ENCODE measurements at regions not wholly inside any gene's neighbourhood (a gene's known extent, or its start where the extent isn't known, plus 50 kb on each side); places are given as distances from the start of the nearest gene placed in this dataset.

DNA sequence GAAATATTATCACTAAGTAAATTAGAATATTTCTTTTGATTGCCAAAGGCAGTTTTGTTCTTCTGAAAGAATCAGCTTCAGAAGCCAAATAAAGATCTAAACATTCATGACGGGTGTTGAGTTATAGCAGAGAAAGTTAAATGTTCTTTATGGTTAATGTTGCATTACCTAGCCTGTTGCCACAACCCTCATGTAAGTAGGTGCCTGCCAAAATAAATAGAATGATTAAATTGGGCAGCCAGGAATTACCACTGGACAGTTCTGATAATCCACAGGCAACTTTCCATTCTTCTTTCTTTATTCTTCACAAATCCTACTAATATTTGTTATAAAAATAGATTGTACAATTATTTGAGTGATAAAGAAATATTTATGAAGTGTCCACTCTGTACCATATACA lies 217.9 kb upstream of the NRIP1 start:
- H3K4me1 ChIP-seq (ENCODE audit: control insufficient read depth in 2 of 3, insufficient read depth in 2 of 3, low read depth in 1 of 3, low read length in 3 of 3): no peaks in the 10 kb centered on the region
- intact Hi-C loops (cut with DNase I): no loop called here
- no peaks in the 10 kb centered on the region for H3K27me3 ChIP-seq (ENCODE audit: control insufficient read depth, insufficient read depth, low read length)
- no peak overlapping the region for H3K9ac ChIP-seq (ENCODE audit: low read length in 3 of 3)
- H3K9me3 ChIP-seq (ENCODE audit: control insufficient read depth in 2 of 3, insufficient read depth in 1 of 3, low read length in 3 of 3): no peaks in the 10 kb centered on the region
- TF ChIP-seq, protein P1, sequence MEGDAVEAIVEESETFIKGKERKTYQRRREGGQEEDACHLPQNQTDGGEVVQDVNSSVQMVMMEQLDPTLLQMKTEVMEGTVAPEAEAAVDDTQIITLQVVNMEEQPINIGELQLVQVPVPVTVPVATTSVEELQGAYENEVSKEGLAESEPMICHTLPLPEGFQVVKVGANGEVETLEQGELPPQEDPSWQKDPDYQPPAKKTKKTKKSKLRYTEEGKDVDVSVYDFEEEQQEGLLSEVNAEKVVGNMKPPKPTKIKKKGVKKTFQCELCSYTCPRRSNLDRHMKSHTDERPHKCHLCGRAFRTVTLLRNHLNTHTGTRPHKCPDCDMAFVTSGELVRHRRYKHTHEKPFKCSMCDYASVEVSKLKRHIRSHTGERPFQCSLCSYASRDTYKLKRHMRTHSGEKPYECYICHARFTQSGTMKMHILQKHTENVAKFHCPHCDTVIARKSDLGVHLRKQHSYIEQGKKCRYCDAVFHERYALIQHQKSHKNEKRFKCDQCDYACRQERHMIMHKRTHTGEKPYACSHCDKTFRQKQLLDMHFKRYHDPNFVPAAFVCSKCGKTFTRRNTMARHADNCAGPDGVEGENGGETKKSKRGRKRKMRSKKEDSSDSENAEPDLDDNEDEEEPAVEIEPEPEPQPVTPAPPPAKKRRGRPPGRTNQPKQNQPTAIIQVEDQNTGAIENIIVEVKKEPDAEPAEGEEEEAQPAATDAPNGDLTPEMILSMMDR (IDR thresholded peaks at IDR 0.05; ENCODE audit: borderline replicate concordance, extremely low read depth, insufficient read depth): no peak
- H3K27ac ChIP-seq (ENCODE audit: low read depth in 2 of 2, low read length in 2 of 2): no peak overlapping the region
- FAIRE-seq (no peak), DNase-seq (peak in 2 of 5 donors; percentile 59 to 62)
- no peak overlapping the region for H3K4me3 ChIP-seq (ENCODE audit: low read length in 3 of 3)
- H3K36me3 ChIP-seq (ENCODE audit: control insufficient read depth in 2 of 3, insufficient read depth in 3 of 3, low read length in 3 of 3): no peaks in the 10 kb centered on the region

DNA sequence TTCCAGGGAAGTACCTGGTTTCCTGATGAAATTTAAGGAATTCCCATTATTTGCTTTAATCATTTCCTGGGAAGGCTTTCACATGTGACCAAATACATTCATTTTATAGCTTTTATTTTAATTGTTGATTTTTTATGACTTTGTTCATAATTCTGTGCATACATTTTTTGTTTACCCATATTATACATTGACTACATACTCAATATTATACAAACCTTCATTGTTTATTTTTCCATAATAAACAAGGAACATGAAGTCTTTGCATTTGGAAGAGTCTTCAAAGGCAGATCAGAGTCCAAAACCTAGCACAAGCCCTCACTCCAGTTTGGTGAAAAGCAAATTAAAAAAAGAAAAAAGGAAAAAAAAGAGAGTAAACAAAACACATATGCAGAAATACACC lies 218.3 kb upstream of the NRIP1 start:
- H3K27ac ChIP-seq (ENCODE audit: low read depth in 2 of 2, low read length in 2 of 2): no peak overlapping the region
- DNase-seq (no peak), FAIRE-seq (no peak)
- H3K27me3 ChIP-seq (ENCODE audit: control insufficient read depth, insufficient read depth, low read length): no peaks in the 10 kb centered on the region
- no peak overlapping the region for H3K4me3 ChIP-seq (ENCODE audit: low read length in 3 of 3)
- intact Hi-C loops (cut with DNase I): no loop called here
- no peak overlapping the region for H3K9ac ChIP-seq (ENCODE audit: low read length in 3 of 3)
- H3K9me3 ChIP-seq (ENCODE audit: control insufficient read depth in 2 of 3, insufficient read depth in 1 of 3, low read length in 3 of 3): no peaks in the 10 kb centered on the region
- no peaks in the 10 kb centered on the region for H3K4me1 ChIP-seq (ENCODE audit: control insufficient read depth in 2 of 3, insufficient read depth in 2 of 3, low read depth in 1 of 3, low read length in 3 of 3)
- no peaks in the 10 kb centered on the region for H3K36me3 ChIP-seq (ENCODE audit: control insufficient read depth in 2 of 3, insufficient read depth in 3 of 3, low read length in 3 of 3)
- TF ChIP-seq, protein P1 (IDR thresholded peaks at IDR 0.05; ENCODE audit: borderline replicate concordance, extremely low read depth, insufficient read depth): no peak

DNA sequence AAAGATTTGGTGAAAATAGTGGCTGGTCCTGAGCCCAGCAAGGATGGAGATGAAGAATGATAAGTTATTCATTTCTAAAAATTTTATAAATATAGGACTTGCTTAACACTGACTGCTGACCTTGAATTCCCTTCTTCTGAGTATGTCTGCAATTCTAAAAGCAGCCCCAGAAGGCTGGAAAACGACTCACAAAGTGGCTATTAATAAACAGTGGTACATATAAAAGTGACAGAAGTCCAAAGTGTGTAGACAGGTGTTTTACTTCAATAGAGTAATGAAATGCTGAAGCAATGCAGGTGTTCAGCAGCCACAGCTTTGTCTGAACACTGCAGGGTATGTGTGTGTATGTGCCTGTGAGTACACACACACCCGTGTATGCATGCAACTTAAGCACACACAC lies 219.0 kb upstream of the NRIP1 start:
- no peak overlapping the region for H3K27ac ChIP-seq (ENCODE audit: low read depth in 2 of 2, low read length in 2 of 2)
- no peaks in the 10 kb centered on the region for H3K27me3 ChIP-seq (ENCODE audit: control insufficient read depth, insufficient read depth, low read length)
- intact Hi-C loops (cut with DNase I): no loop called here
- no peak overlapping the region for H3K4me3 ChIP-seq (ENCODE audit: low read length in 3 of 3)
- FAIRE-seq (no peak), DNase-seq (peak in 1 of 5 donors; percentile 26)
- TF ChIP-seq, protein P1 (IDR thresholded peaks at IDR 0.05; ENCODE audit: borderline replicate concordance, extremely low read depth, insufficient read depth): no peak
- no peaks in the 10 kb centered on the region for H3K4me1 ChIP-seq (ENCODE audit: control insufficient read depth in 2 of 3, insufficient read depth in 2 of 3, low read depth in 1 of 3, low read length in 3 of 3)
- no peaks in the 10 kb centered on the region for H3K9me3 ChIP-seq (ENCODE audit: control insufficient read depth in 2 of 3, insufficient read depth in 1 of 3, low read length in 3 of 3)
- no peaks in the 10 kb centered on the region for H3K36me3 ChIP-seq (ENCODE audit: control insufficient read depth in 2 of 3, insufficient read depth in 3 of 3, low read length in 3 of 3)
- H3K9ac ChIP-seq (ENCODE audit: low read length in 3 of 3): no peak overlapping the region

DNA sequence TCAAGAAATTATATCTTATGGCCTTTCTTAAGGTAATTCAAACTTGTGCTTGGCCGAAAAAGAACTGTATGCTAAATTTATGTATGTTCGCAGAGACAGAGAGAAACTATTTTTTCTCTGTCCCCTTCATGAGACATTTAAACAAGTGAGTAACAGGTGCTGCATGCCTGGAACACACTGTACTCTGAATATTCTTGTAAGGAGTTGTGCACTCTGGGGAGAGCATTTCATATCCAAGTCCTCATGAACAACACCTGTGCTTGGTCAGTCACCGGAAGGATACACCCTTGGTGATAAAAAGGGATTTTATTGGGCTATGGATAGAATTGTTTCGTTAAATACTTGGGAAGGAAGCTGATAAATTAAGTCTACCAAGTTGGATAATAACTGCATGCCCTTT lies 220.8 kb upstream of the NRIP1 start:
- intact Hi-C loops (cut with DNase I): no loop called here
- TF ChIP-seq, protein P1 (IDR thresholded peaks at IDR 0.05; ENCODE audit: borderline replicate concordance, extremely low read depth, insufficient read depth): no peak
- H3K4me3 ChIP-seq (ENCODE audit: low read length in 3 of 3): no peak overlapping the region

More for the DNA sequence above, 220.8 kb upstream of the NRIP1 start:
- no peaks in the 10 kb centered on the region for H3K27me3 ChIP-seq (ENCODE audit: control insufficient read depth, insufficient read depth, low read length)
- no peak overlapping the region for H3K27ac ChIP-seq (ENCODE audit: low read depth in 2 of 2, low read length in 2 of 2)
- no peaks in the 10 kb centered on the region for H3K9me3 ChIP-seq (ENCODE audit: control insufficient read depth in 2 of 3, insufficient read depth in 1 of 3, low read length in 3 of 3)
- H3K9ac ChIP-seq (ENCODE audit: low read length in 3 of 3): no peak overlapping the region
- H3K36me3 ChIP-seq (ENCODE audit: control insufficient read depth in 2 of 3, insufficient read depth in 3 of 3, low read length in 3 of 3): no peaks in the 10 kb centered on the region
- DNase-seq: no peak
- no peak for FAIRE-seq
- H3K4me1 ChIP-seq (ENCODE audit: control insufficient read depth in 2 of 3, insufficient read depth in 2 of 3, low read depth in 1 of 3, low read length in 3 of 3): no peaks in the 10 kb centered on the region

Measured in kidney (tissue), 13 donors.